ENCODE measurements at regions not wholly inside any gene's neighbourhood (a gene's known extent, or its start where the extent isn't known, plus 50 kb on each side); places are given as distances from the start of the nearest gene placed in this dataset.

- no peak for TF ChIP-seq POLR2AphosphoS5 (IDR thresholded peaks at IDR 0.05; ENCODE audit: low read depth)
- TF ChIP-seq, protein P1, sequence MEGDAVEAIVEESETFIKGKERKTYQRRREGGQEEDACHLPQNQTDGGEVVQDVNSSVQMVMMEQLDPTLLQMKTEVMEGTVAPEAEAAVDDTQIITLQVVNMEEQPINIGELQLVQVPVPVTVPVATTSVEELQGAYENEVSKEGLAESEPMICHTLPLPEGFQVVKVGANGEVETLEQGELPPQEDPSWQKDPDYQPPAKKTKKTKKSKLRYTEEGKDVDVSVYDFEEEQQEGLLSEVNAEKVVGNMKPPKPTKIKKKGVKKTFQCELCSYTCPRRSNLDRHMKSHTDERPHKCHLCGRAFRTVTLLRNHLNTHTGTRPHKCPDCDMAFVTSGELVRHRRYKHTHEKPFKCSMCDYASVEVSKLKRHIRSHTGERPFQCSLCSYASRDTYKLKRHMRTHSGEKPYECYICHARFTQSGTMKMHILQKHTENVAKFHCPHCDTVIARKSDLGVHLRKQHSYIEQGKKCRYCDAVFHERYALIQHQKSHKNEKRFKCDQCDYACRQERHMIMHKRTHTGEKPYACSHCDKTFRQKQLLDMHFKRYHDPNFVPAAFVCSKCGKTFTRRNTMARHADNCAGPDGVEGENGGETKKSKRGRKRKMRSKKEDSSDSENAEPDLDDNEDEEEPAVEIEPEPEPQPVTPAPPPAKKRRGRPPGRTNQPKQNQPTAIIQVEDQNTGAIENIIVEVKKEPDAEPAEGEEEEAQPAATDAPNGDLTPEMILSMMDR (conservative IDR thresholded peaks at IDR 0.05; ENCODE audit: low read depth in 2 of 2) = no peak
- TF ChIP-seq JUNB (IDR thresholded peaks at IDR 0.05; ENCODE audit: unreplicated experiment) = no peak
- no peak for TF ChIP-seq EZH2phosphoT487 (IDR thresholded peaks at IDR 0.05; ENCODE audit: unreplicated experiment)
- no peak for TF ChIP-seq EZH2 (IDR thresholded peaks at IDR 0.05; ENCODE audit: low read depth, unreplicated experiment)
- TF ChIP-seq CREB1 (CRISPR knock-in tag; IDR thresholded peaks at IDR 0.05; ENCODE audit: low read depth) = no peak
- TF ChIP-seq ZNF331 (CRISPR knock-in tag; IDR thresholded peaks at IDR 0.05; ENCODE audit: low read depth) = no peak
- no peak for TF ChIP-seq REST (IDR thresholded peaks at IDR 0.05; ENCODE audit: unreplicated experiment)
- TF ChIP-seq ETS1 (IDR thresholded peaks at IDR 0.05) = no peak
- TF ChIP-seq NANOG (IDR thresholded peaks at IDR 0.05; ENCODE audit: borderline replicate concordance) = no peak
- TF ChIP-seq STAT1 (IDR thresholded peaks at IDR 0.05; ENCODE audit: unreplicated experiment) = no peak
- no peak for TF ChIP-seq ZNF114 (CRISPR knock-in tag; IDR thresholded peaks at IDR 0.05)
These were observed 403.8 kb upstream of the GBE1 start for GRCh38 chr3:82165266-82165665.
